ENCODE measurements at regions not wholly inside any gene's neighbourhood (a gene's known extent, or its start where the extent isn't known, plus 50 kb on each side); places are given as distances from the start of the nearest gene placed in this dataset.

GRCh38 chr5:53323511-53323910 is 156.9 kb upstream of the FST start:
- H4K20me1 ChIP-seq (ENCODE audit: control insufficient read depth, insufficient read depth, low read length, poor library complexity, severe bottlenecking): no peaks in the 10 kb centered on the region
- no peak for ATAC-seq (ENCODE audit: low read depth)
- intact Hi-C loops (cut with micrococcal nuclease): no loop called here
- no peak overlapping the region for H3K4me3 Mint-ChIP-seq
- H3K79me2 ChIP-seq (ENCODE audit: control insufficient read depth, insufficient read depth, low read length): no peaks in the 10 kb centered on the region
- TF ChIP-seq, protein P1, sequence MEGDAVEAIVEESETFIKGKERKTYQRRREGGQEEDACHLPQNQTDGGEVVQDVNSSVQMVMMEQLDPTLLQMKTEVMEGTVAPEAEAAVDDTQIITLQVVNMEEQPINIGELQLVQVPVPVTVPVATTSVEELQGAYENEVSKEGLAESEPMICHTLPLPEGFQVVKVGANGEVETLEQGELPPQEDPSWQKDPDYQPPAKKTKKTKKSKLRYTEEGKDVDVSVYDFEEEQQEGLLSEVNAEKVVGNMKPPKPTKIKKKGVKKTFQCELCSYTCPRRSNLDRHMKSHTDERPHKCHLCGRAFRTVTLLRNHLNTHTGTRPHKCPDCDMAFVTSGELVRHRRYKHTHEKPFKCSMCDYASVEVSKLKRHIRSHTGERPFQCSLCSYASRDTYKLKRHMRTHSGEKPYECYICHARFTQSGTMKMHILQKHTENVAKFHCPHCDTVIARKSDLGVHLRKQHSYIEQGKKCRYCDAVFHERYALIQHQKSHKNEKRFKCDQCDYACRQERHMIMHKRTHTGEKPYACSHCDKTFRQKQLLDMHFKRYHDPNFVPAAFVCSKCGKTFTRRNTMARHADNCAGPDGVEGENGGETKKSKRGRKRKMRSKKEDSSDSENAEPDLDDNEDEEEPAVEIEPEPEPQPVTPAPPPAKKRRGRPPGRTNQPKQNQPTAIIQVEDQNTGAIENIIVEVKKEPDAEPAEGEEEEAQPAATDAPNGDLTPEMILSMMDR (IDR thresholded peaks at IDR 0.05): no peak
- TF ChIP-seq EZH2 (IDR thresholded peaks at IDR 0.05; ENCODE audit: borderline replicate concordance, insufficient read depth, low read depth, low read length, poor library complexity, severe bottlenecking): no peak
- H3K4me1 Mint-ChIP-seq: no peaks in the 10 kb centered on the region
- no peak overlapping the region for H3K27ac Mint-ChIP-seq
- ChIA-PET CTCF (no interaction called here), POLR2A (no interaction called here)
- no peak overlapping the region for H3K4me3 ChIP-seq (ENCODE audit: control extremely low read depth in 1 of 5, extremely low read depth in 1 of 5, insufficient read depth in 1 of 5, low read depth in 2 of 5, low read length in 4 of 5)
- DNase-seq: no peak
- no CpG with 5 or more reads among the region's 2 CpGs for WGBS (ENCODE audit: insufficient coverage)
- no peaks in the 10 kb centered on the region for H3K36me3 ChIP-seq (replicated peaks in 1 of 2; ENCODE audit: control extremely low read depth in 1 of 2, control insufficient read depth in 1 of 2, extremely low read depth in 1 of 2, insufficient read depth in 2 of 2, low read length in 1 of 2)
- H3K27me3 Mint-ChIP-seq: no peaks in the 10 kb centered on the region
- H3K27me3 ChIP-seq (replicated peaks in 1 of 4; ENCODE audit: control extremely low read depth in 1 of 4, control insufficient read depth in 3 of 4, insufficient read depth in 4 of 4, low read length in 3 of 4): no peaks in the 10 kb centered on the region
- no peak overlapping the region for H3K27ac ChIP-seq (ENCODE audit: low read length in 2 of 2)
- no peaks in the 10 kb centered on the region for H3K4me1 ChIP-seq (ENCODE audit: control insufficient read depth in 2 of 2, insufficient read depth in 2 of 2, low read length in 2 of 2)
- no peaks in the 10 kb centered on the region for H3K9me3 Mint-ChIP-seq (ENCODE audit: insufficient read depth)
- no peaks in the 10 kb centered on the region for H3K9me3 ChIP-seq (ENCODE audit: control extremely low read depth in 1 of 3, control insufficient read depth in 2 of 3, insufficient read depth in 1 of 3, low read length in 2 of 3)
- no peak overlapping the region for H2AFZ ChIP-seq (ENCODE audit: insufficient read depth, low read depth, low read length, poor library complexity, severe bottlenecking)
- no peak overlapping the region for H3K9ac ChIP-seq (ENCODE audit: low read length)
- H3K4me2 ChIP-seq (replicated peaks; ENCODE audit: low read depth, low read length, poor library complexity, severe bottlenecking): no peak overlapping the region

DNA sequence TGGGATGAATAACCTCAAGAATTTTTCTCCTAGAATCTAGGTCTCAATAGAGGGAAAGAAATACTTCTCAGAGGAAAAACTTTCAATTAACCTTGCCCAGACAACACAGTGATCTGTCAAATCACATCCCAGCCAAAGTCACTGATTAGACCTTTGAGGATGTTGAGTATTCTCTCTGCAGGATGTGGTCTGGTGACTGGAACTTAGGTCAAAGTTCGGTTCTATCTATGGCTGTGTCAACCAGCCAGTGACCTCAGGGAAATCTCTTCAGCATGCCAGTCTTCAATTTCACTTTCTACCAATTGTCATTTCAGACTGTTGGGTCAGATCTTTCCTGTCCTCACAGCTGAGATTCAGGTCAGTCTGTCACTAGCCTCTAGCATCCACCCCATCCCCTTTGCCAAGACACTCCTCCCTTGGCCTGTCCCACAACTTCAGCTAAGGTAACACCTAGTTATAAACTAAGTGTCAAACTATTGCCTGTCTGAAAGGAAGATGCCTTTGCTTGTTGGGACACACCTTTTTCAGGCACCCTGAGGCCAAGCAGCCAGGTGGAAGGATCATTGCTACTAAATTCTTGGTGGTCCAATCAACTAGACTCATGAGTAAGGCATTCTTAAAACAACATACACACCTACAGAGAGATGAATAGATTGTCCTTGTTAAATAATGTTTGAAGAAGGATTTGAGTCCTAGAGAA is 156.3 kb upstream of the FST start:
- no peak for DNase-seq
- intact Hi-C loops (cut with micrococcal nuclease): no loop called here
- no peaks in the 10 kb centered on the region for H3K4me1 Mint-ChIP-seq
- no peaks in the 10 kb centered on the region for H3K4me1 ChIP-seq (ENCODE audit: control insufficient read depth in 2 of 2, insufficient read depth in 2 of 2, low read length in 2 of 2)
- H3K4me3 Mint-ChIP-seq: no peak overlapping the region
- TF ChIP-seq, protein P1 (IDR thresholded peaks at IDR 0.05): no peak
- no peak for TF ChIP-seq EZH2 (IDR thresholded peaks at IDR 0.05; ENCODE audit: borderline replicate concordance, insufficient read depth, low read depth, low read length, poor library complexity, severe bottlenecking)
- no peak overlapping the region for H3K27ac Mint-ChIP-seq
- H4K20me1 ChIP-seq (ENCODE audit: control insufficient read depth, insufficient read depth, low read length, poor library complexity, severe bottlenecking): no peaks in the 10 kb centered on the region
- no peaks in the 10 kb centered on the region for H3K27me3 Mint-ChIP-seq
- WGBS (ENCODE audit: insufficient coverage): 20% methylated on average over 1 of the region's 1 CpG
- POLR2A ChIA-PET: no interaction called here
- no peaks in the 10 kb centered on the region for H3K36me3 ChIP-seq (replicated peaks in 1 of 2; ENCODE audit: control extremely low read depth in 1 of 2, control insufficient read depth in 1 of 2, extremely low read depth in 1 of 2, insufficient read depth in 2 of 2, low read length in 1 of 2)
- no peaks in the 10 kb centered on the region for H3K27me3 ChIP-seq (replicated peaks in 1 of 4; ENCODE audit: control extremely low read depth in 1 of 4, control insufficient read depth in 3 of 4, insufficient read depth in 4 of 4, low read length in 3 of 4)
- CTCF ChIA-PET: no interaction called here
- no peak overlapping the region for H3K4me2 ChIP-seq (replicated peaks; ENCODE audit: low read depth, low read length, poor library complexity, severe bottlenecking)
- H3K4me3 ChIP-seq (ENCODE audit: control extremely low read depth in 1 of 5, extremely low read depth in 1 of 5, insufficient read depth in 1 of 5, low read depth in 2 of 5, low read length in 4 of 5): no peak overlapping the region
- no peaks in the 10 kb centered on the region for H3K9me3 Mint-ChIP-seq (ENCODE audit: insufficient read depth)
- no peak for ATAC-seq (ENCODE audit: low read depth)
- no peak overlapping the region for H2AFZ ChIP-seq (ENCODE audit: insufficient read depth, low read depth, low read length, poor library complexity, severe bottlenecking)
- H3K9me3 ChIP-seq (ENCODE audit: control extremely low read depth in 1 of 3, control insufficient read depth in 2 of 3, insufficient read depth in 1 of 3, low read length in 2 of 3): no peaks in the 10 kb centered on the region
- no peaks in the 10 kb centered on the region for H3K79me2 ChIP-seq (ENCODE audit: control insufficient read depth, insufficient read depth, low read length)
- no peak overlapping the region for H3K27ac ChIP-seq (ENCODE audit: low read length in 2 of 2)
- H3K9ac ChIP-seq (ENCODE audit: low read length): no peak overlapping the region

All from B cell (primary cell).